Cardiac muscle cell (in vitro differentiated cells and primary cell): ENCODE measurements at regions not wholly inside any gene's neighbourhood (a gene's known extent, or its start where the extent isn't known, plus 50 kb on each side); places are given as distances from the start of the nearest gene placed in this dataset.

Experiments
- DNase-seq, 2 donors: peaks; one replicate each; pipeline versions ENCODE4 v3.0.0 to v3.0.0-alpha.2; 2010 to 2017; ENCODE audit warnings: low read depth in 1 of 2, low spot score in 1 of 2
- H3K27ac ChIP-seq: fragments of 200-600 bp; sonication (generic); 2 replicates; pipeline ENCODE4 v1.5.1; 2016
- H3K27me3 ChIP-seq: fragments of 200-600 bp; sonication (generic); 2 replicates; pipeline ENCODE4 v1.6.0; 2016; ENCODE audit warnings: control low read depth
- H3K36me3 ChIP-seq: fragments of 200-600 bp; sonication (generic); 2 replicates; pipeline ENCODE4 v1.5.1; 2016; ENCODE audit warnings: control low read depth
- H3K4me1 ChIP-seq: fragments of 200-600 bp; sonication (generic); 2 replicates; pipeline ENCODE4 v1.8.1; 2017; ENCODE audit warnings: low read depth, mild to moderate bottlenecking, mixed run types
- H3K4me3 ChIP-seq: fragments of 200-600 bp; sonication (generic); 2 replicates; pipeline ENCODE4 v1.5.1; 2016; ENCODE audit warnings: mild to moderate bottlenecking
- H3K9me3 ChIP-seq: fragments of 200-600 bp; sonication (generic); 2 replicates; pipeline ENCODE4 v1.5.1; 2017; ENCODE audit warnings: low read depth, mild to moderate bottlenecking, control low read depth
- TF ChIP-seq, protein P1 (sequence below): IDR thresholded peaks from 2 replicates; pipeline ENCODE4 v1.5.1; 2012; ENCODE audit warnings: low read depth, mild to moderate bottlenecking, low read length

DNA sequence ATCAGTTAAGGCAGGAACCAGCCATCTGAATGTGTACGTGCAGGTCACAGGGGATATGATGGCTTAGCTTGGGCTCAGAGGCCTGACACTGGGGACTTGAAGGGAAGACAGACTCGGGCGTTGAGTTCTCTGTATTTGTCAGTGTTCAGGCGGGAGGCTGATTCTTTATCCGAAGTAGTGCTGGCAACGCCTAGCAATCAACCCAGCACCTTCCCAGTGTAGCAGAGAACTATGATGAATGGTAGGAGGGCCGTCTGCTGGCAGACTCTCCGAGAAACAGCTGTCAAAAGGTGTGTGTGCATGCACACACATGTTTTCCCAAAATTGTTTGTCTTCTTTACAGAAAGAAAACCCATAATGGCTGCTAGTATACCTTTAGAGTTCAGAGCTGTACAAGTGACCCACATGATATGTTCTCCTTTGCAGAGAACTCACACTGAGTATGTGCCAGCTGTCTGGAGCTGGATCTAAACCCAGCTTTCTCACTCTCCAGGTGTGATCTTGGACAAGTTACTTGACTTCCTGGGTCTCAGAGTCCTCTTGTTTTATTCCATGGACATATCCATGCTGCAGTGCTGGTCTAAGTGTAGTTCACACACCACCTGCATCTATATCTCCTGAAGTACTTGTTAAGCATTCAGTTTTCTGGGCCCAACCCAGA lies 74.5 kb upstream of the LARS2 start:
- Histone ChIP-seq H3K4me1 (no peaks in the 10 kb centered on the region), H3K36me3 (no peaks in the 10 kb centered on the region), H3K9me3 (no peaks in the 10 kb centered on the region), H3K4me3 (no peak overlapping the region), H3K27me3 (no peaks in the 10 kb centered on the region), H3K27ac (no peak overlapping the region)
- DNase-seq, result no peak
- TF ChIP-seq, protein P1, sequence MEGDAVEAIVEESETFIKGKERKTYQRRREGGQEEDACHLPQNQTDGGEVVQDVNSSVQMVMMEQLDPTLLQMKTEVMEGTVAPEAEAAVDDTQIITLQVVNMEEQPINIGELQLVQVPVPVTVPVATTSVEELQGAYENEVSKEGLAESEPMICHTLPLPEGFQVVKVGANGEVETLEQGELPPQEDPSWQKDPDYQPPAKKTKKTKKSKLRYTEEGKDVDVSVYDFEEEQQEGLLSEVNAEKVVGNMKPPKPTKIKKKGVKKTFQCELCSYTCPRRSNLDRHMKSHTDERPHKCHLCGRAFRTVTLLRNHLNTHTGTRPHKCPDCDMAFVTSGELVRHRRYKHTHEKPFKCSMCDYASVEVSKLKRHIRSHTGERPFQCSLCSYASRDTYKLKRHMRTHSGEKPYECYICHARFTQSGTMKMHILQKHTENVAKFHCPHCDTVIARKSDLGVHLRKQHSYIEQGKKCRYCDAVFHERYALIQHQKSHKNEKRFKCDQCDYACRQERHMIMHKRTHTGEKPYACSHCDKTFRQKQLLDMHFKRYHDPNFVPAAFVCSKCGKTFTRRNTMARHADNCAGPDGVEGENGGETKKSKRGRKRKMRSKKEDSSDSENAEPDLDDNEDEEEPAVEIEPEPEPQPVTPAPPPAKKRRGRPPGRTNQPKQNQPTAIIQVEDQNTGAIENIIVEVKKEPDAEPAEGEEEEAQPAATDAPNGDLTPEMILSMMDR, result no peak

- TF ChIP-seq, protein P1, result no peak
- Histone ChIP-seq H3K4me1 (no peaks in the 10 kb centered on the region), H3K36me3 (no peaks in the 10 kb centered on the region), H3K27me3 (no peaks in the 10 kb centered on the region), H3K27ac (no peak overlapping the region), H3K4me3 (no peak overlapping the region), H3K9me3 (no peaks in the 10 kb centered on the region)
- DNase-seq, result no peak
These were observed 70.7 kb upstream of the LARS2 start for GRCh38 chr3:45317710-45318109.

- Histone ChIP-seq H3K4me1 (no peaks in the 10 kb centered on the region), H3K9me3 (no peaks in the 10 kb centered on the region), H3K4me3 (no peak overlapping the region), H3K27ac (no peak overlapping the region), H3K27me3 (no peaks in the 10 kb centered on the region), H3K36me3 (no peaks in the 10 kb centered on the region)
- no peak for DNase-seq
- TF ChIP-seq, protein P1, result no peak
These were observed 69.7 kb upstream of the LARS2 start for GRCh38 chr3:45318689-45319088.

- DNase-seq, result no peak
- no peaks in the 10 kb centered on the region for H3K4me1 ChIP-seq
- TF ChIP-seq, protein P1, result no peak
These were observed 69.0 kb upstream of the LARS2 start for GRCh38 chr3:45319231-45319995.

GRCh38 chr3:45319996-45320305 lies 68.4 kb upstream of the LARS2 start:
- Histone ChIP-seq H3K4me1 (no peaks in the 10 kb centered on the region), H3K27me3 (no peaks in the 10 kb centered on the region), H3K27ac (no peak overlapping the region), H3K9me3 (no peaks in the 10 kb centered on the region), H3K4me3 (no peak overlapping the region), H3K36me3 (no peaks in the 10 kb centered on the region)
- TF ChIP-seq, protein P1, result no peak
- no peak for DNase-seq

More at GRCh38 chr3:45319231-45319995, 69.0 kb upstream of the LARS2 start:
- Histone ChIP-seq H3K36me3 (no peaks in the 10 kb centered on the region), H3K9me3 (no peaks in the 10 kb centered on the region), H3K4me3 (no peak overlapping the region), H3K27me3 (no peaks in the 10 kb centered on the region), H3K27ac (no peak overlapping the region)
